ENCODE measurements at regions not wholly inside any gene's neighbourhood (a gene's known extent, or its start where the extent isn't known, plus 50 kb on each side); places are given as distances from the start of the nearest gene placed in this dataset.
"Not testable (repeated sequence)": the region's sequence is repeated elsewhere in the genome, so short reads cannot be mapped to it uniquely, and the experiment has no call there.

DNA sequence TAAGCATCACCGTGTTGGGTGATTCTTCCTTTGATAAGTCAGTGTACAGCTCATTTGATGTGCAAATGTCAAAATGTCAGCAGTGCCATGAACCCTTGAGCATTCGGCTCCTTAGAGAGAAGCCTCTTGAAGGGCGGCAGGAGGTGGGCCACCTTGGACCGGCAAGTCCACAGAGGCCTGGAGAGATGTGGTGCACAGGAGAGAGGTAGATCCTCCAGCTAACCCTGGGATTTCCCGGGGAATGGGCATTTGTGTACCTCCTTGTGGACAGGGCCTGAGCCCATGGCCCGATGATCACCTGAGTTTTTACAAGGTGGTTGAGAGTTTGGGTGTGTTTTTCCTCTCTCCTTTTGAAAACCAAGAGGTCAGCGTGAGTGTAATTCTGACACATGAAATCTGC, 133.2 kb upstream of the RCN1 start:
- no peak for DNase-seq (ENCODE audit: low spot score)

DNA sequence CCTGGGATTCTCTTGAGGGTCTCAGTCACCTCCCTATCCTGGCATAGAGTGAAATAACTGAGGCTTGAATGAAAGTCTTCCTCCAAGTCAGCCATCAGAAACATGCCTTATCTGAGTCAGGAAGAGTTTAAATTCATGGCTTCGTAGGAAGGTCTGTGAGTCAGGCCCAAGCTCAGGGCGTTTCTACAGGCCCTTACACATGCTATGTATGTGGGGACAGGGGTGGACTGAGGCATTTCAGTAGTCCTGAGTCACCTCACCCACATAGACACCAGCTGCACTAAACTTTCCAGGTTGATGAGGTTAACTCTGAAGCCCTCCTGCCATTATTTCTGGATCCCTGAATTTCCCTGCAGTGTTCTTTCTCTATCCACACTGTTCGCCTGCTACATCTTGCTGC, 134.6 kb upstream of the RCN1 start:
- no peak for DNase-seq (ENCODE audit: low spot score)

DNA sequence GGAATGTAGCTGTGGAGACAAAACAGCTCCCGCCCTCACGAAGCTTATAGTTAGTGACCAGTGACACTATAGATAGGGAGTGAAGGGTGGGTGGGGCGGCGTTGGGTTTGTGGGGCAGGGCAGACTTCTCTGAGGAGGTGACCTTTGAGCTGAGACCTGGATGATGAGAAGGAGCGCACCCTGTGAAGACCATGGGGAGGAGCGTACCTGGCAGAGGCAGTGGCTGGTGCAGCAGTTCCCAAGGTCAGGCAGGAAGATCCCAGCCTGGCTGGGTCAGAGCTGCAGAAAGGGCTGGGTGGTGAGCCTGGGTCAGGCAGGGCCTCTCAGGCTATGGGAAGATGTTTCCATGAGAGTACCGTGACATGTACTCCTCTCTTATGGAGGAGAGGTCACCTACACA, 135.0 kb upstream of the RCN1 start:
- DNase-seq (ENCODE audit: low spot score), result no peak

DNA sequence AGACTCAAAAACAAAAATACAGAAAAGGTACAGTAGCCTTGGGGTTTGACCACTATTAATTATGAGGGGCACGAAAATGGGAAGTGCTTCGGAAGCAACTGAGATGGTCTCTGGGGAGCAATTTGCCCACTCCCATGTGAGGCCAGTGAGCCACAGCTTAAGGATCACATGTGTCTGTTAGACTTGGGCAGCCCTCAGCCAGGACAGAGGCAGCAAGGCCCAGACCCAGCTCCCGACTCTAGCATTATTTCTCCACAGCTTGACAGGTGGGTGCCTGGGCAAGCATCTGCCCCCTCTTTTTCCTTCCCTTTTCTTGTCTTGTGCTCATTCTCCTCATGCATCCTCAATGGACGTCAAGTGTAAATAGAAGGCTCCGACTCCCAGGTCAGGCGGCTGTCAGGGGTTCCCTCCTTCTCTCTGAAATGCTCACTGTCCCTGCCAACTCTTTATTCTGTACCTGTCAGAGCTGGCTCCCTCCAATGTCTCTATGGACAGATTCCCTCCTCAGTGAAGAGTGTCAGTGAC, 137.0 kb upstream of the RCN1 start:
- no peak for DNase-seq (ENCODE audit: low spot score)

DNA sequence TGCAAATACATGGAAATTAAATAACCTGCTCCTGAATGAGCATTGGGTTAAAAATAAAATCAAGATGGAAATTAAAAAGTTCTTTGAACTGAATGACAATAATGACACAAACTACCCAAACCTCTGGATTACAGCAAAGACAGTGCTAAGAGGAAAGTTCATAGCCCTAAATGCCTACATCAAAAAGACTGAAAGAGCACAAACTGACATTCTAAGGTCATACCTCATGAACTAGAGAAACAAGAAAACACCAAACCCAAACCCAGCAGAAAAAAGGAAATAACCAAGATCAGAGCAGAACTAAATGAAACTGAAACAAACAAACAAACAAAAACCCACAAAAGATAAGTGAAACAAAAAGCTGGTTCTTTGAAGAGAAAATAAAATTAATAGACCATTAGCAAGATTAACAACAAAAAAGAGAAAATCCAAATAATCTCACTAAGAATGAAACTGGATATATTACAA, 138.6 kb upstream of the PAX6 start:
- DNase-seq (ENCODE audit: low spot score), result not testable (repeated sequence)

DNA sequence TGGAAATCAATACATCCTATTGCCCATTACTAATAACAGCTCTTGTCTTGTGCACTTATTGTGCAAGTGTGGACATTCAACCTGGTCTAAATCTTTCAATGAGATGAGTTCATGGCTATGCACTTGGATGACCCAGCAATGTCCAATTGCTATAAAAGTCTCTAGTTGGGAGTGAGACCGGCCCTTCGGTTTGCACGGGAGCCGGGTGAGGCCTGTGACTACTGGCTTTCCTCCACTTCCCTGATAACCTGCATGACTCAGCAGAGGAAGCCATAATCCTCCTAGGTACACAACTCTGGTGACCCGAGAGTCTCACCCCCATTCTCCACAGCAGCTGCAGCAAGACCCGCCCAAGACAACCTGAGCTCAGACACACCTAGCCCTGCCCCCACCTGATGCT, 135.9 kb upstream of the PAX6 start:
- DNase-seq (ENCODE audit: low spot score), result no peak

DNA sequence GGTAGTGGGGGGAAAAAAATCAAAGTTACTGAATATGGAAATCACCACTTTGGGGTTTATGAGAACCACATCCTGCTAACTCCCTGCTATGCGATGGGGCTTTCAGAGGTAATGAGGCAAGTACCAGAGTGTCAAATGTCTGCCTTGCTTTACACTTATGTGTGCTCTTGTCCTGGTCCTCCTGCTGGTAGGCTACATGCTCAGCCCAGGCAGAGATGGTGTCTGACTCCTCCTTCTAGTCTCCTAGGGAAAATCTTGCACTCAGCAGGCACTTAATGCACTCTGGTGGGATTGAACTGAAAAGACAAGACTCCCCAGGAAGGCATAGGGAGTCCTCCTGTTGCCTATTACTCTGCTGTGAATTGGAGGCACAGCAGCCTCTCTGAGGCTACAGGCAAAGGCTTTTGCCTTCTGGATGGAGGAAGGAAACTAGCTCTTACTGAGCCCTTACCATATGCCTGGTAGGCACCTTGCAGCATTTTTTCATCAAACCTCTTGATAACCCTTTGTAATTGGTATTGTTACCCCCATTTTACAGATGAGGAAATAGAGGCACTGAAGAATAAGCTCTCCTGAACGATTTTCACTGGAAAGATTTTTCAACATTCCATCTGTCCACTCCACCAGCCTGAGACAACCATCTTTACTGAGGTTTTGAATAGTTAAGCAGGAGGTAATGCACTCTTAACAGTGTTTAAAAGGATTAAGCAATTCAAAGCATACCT, 132.1 kb upstream of the PAX6 start:
- no peak for DNase-seq (ENCODE audit: low spot score)

DNA sequence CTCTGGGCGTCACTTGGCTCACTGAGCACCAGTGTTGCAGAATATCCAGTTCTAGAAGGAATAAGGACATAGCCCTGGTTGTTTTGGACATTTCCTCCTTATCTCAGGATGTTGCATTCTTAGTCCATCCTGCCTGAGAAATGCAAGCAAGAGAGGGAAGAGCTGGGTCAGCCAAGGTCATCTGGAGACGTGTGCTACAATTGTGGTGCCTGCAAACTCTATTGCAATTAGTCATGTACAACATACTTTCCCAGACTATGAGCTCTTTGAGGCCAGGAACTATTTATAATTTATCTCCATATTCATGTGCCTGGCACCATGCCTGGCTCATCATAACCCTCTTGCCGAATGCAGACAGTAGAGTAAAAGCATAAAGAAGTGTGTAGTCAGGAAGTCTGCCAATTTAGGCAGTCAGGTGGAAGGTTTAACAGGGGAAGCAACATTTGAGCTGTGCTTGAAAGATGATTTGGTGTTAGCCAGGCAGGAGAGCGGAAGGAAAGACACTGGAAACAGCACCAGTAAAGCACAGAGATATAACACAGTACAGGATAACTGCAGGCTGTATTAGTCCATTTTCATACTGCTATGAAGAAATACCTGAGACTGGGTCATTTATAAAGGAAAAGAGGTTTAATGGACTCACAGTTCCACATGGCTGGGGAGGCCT, 129.4 kb upstream of the PAX6 start:
- DNase-seq (ENCODE audit: low spot score), result no peak

DNA sequence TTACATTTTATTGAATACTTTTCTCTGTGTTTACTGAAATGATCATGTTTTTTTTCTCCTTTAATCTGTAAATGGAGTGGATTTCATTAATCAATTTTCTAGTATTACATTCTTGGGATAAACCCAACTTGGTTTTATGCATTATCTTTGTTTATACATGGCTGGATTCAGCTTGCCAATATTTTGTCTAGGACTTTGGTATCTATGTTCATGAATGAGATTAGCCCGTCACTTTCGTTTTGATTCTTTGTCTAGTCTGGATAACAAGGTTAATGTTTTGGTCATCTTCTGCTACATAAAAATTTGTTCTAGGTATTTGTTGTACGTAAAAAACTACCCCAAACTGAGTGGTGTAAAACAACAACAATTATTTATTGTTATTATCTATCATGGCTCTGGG, 127.9 kb upstream of the PAX6 start:
- no peak for DNase-seq (ENCODE audit: low spot score)

DNA sequence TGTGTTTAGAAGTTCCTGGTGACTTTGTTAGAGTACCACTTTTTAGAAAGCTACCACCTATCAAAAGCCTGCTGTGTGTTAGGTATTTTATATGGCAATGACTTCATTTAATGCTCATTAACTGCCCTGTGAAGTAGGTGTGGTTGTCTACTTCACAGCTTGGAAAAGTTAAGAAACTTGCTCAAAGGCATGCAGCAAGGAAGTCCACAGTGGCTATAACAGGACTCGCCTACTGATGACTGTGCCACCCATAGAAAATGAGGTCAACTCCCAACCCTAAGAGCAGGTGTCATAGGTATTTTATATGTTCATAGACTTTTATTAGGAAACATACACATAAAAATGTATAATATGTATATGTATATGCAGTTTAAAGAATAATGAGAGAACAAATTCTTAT, 125.2 kb upstream of the PAX6 start:
- no peak for DNase-seq (ENCODE audit: low spot score)

DNA sequence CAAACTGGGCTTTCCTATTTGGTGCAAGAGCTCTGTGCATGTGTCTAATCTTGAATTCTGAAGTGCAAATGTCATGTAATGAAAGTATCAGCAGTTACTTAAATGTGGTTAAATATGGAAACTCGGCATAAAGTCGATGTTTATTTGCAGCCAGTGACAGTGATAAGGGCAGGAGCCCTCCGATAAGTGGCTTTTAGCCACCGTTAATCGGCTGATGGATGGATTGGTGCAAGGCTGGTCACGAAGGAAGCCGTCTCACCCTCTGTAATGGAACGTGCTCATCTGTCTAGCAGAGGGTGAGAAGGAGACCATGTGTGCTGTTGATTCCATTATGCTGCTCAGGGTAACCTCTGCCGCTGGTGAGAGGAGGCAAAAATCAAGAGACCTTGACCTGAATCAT, 121.8 kb upstream of the PAX6 start:
- no peak for DNase-seq (ENCODE audit: low spot score)

DNA sequence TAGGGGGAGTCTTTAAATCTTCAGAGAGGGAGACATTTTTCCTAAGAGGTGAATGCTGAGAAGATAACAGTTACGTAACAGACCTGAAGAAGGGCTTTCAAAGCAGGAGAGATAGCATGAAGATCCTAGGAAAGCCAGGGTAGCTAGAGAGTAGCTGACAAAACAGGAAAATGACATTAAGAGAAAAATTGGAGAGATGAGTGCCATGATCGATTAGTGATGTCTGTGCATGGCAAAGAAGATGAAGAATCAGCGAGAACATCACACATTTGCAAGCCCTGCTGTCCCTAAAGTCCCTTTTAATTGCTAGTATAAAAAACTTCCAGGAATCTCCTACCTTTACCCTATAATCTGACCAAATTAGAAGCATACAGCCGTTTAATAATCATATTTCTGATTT, 116.9 kb upstream of the PAX6 start:
- no peak for DNase-seq (ENCODE audit: low spot score)

DNA sequence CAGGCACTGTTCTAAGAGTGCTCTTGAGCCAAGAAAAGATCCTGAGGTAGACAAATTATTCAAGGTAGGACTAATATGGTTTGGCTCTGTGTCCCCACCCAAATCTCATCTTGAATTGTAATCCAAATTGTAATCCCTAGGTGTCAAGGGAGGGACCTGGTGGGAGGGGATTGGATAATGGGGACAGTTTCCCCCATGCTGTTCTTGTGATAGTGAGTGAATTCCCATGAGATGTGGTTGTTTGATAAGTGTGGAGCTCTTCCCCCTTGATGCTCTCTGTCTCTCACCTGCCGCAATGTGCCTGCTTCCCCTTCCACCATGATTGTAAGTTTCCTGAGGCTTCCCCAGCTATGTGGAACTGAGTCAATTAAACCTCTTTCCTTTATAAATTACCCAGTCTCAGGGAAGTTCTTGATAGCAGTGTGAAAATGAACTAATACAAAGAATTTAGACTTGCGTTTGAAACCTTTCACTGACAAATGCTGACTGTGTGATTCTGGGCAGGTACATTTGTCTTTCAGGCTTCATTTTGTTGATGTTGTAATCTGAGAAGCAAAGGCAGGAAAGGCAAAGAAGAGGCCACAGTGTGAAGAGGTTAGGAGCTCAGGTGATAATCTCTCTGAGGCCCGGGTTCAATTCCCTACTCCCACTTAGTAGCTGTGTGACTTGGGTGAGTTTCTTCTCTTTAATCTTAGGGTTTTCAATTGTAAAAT, 115.8 kb upstream of the PAX6 start:
- no peak for DNase-seq (ENCODE audit: low spot score)

DNA sequence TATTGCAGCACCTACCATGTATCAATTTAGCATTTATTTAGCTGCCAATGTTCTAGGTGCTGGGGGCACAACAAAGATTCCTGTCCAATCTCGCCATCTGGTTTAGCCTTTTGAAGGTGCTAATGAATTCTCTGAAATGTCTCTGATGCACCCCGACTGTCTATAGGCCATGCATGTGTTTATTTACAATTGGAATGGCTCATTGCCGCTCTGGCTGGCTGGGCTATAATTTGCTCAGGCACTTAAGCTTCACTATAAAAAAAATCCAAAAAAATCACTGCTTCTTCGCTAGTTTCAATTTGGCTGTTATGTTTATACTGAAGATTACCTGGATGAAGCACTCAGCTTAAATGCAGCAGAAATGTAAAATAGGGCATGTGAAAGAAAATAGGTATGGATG, 115.0 kb upstream of the PAX6 start:
- no peak for DNase-seq (ENCODE audit: low spot score)

DNA sequence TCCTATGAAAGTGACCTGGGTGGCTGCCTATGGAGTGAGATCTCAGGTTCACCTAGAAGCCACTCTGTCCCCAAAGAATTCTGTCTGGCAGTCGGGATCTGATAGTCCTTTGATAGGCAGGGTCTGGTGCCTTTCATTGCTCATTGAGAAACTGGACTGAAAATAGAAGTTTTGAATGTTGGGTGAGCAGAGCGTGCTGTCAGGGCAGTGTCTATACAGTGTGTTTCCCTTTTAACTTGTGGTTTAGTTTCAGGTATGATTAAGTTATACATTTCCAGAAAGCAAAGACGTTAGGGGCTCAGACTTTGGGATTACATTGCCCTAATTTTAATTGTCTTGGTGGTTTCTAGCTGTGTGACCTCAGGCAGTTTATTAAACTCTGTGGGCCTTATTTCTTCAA, 111.3 kb upstream of the PAX6 start:
- DNase-seq (ENCODE audit: low spot score), result no peak

DNA sequence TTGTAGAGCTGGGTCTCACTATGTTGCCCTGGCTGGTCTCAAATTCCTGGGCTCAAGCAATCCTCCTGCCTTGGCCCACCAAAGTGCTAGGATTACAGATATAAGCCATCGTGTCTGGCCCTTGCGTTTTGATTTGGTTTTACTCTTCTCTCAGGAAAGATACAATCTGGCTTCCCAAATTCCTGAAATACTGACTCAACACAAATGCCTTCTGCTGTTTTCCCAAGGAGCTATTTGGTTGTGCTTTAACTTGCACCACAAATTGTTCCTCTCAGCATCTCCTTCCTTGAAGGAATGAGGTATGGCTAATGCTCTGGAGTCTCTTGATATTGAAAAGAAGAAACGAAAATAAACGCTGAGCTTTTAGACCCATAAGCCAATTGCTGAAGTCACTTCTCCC, 110.0 kb upstream of the PAX6 start:
- DNase-seq (ENCODE audit: low spot score), result no peak

DNA sequence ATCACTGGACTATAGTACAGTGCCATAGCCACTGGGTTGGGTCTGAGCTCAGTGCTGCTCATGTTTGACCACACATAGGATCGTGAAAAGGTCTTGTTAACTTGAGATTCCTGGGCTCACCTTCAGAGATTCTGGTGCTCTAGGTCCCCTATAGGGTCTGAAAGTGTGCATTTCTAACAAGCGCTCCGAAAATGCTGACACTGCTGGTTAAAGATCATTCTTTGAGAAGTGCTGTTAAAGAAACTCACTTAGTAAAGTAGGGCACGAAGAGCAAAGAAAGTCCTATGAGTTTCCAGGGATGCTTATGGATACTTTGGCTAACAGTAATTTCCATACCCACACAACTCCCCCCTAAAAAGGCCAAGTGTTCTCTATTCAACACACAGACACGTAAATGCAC, 108.1 kb upstream of the PAX6 start:
- no peak for DNase-seq (ENCODE audit: low spot score)

DNA sequence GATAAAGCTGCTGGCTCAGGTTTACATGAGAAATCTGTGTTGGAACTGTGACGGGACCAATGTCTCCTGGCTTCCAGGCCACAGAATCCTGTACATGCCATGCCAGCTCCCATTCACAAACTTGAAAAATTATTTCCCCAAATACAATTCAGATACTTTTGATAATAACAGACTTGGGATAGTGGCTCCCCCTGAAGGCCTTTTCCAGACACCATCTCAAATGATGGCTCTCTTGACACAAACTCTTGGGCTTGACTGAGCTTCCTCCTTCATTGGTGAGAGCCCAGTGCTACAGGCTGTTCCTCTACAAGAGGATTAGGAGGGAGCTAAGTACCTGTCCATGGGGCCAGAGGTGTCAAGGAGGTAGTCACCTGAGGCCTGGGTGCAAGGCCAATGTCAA, 104.7 kb upstream of the PAX6 start:
- no peak for DNase-seq (ENCODE audit: low spot score)

DNA sequence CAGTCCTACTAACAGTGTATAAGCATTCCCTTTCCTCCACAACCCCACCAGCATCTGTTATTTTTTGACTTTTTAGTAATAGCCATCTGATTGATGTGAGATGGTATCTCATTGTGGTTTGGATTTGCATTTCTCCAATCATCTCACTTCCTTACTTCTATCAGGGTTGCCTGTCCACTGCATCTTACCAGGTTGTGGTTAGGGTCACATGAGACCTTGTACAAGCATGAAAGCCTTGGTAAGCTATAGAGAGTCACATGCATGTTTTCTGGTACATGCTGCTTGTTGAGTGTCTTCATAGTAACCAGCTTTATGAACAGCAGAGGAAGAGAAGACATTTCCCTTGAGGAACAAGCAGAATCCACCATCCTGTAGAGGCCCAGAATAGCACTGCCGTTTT, 102.9 kb upstream of the PAX6 start:
- DNase-seq (ENCODE audit: low spot score), result no peak

DNA sequence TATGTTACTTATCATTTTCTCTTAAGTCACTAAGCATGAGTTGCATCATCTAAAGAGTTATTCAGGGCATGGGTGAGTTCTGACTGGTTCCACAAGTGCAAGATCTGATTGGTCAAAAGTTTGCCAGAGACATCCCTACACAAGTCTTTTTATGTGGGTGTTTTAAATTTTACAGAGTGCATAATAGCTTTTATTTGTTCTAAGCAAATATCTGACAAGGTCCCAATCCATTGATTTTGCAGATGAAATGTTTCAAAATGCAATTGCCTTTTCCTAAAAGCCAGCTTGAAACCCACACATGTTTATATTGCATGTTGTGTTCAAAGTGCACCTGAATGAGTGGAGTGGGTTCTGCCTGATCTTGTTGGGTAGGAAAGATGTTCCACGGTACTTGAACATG, 101.7 kb upstream of the PAX6 start:
- no peak for DNase-seq (ENCODE audit: low spot score)

DNA sequence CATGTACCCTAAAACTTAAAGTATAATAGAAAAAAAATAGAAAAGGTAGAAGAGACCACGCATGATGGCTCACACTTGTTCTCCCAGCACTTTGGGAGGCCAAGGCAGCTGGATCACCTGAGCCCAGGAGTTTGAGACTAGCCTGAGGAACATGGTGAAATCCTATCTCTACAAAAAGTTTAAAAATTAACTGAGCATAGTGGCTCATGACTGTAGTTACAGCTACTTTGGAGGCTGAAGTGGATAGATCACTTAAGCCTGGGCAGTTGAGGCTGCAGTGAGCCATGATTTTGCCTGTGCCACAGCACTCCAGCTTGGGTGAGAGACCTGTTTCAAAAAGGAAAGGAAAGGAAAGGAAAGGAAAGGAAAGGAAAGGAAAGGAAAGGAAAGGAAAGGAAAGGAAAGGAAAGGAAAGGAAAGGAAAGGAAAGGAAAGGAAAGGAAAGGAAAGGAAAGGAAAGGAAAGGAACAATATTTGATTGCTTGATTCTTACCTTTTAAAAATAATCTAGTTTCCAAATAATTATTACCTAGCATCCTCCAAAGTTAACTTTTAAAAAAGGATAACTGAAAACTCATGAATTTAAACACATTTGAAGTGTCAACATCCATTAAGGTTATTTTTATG, 99.9 kb upstream of the PAX6 start:
- DNase-seq (ENCODE audit: low spot score), result no peak

DNA sequence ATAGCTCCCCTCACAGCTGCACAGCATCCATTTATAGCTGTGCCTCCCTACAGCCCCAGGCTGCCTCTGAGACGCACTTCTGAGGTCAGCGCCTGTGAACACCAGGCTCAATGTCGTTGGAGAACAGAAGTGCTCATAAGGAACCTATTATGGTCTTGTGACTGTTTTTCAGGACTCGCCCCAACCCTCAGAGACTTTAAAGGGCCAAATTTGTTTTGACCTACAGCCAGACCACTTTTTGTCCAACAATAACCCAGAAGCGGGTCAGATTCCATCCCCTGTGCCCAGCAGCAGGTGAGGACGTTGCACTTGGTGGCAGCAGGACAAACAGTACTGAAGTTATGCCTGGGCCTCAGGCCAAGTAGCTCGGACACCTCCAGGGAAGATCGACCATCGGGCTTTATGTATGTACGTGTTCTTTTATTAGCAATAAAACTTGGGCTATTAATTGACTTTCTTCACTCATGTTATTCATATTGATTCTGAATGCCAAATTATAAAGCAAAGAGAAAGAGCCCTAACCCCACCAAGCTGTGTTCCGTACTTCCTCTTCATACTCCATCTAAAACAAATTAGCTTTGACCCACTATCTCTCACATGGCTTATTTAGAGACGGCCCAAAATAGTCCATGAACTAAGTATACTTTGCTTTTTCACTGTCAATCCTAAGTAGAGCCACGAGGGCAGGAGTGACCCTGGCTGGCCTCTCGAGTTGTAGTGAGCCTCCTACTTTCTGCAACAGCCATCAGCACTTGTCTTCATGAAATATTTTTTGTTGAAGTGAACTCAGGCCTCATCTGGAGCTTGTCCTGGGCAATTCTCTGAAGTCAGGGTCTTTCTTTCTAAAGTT, 92.3 kb upstream of the PAX6 start:
- no peak for DNase-seq (ENCODE audit: low spot score)

Data from globus pallidus (tissue), 1 donor.